ENCODE measurements at regions not wholly inside any gene's neighbourhood (a gene's known extent, or its start where the extent isn't known, plus 50 kb on each side); places are given as distances from the start of the nearest gene placed in this dataset.

- H3K27me3 ChIP-seq (ENCODE audit: control insufficient read depth, insufficient read depth, low read length), result no peaks in the 10 kb centered on the region
- no peak for TF ChIP-seq CTCF (IDR thresholded peaks at IDR 0.05; ENCODE audit: insufficient read depth, low read length, poor library complexity, severe bottlenecking)
- no peak overlapping the region for H3K4me3 ChIP-seq (ENCODE audit: low read depth, low read length)
- H3K36me3 ChIP-seq (ENCODE audit: control insufficient read depth, insufficient read depth, low read length), result no peaks in the 10 kb centered on the region
- no peak for DNase-seq (ENCODE audit: low read depth)
These were observed 717.5 kb downstream of the RERGL start for GRCh38 chr12:17372508-17372907.

- no peak for DNase-seq (ENCODE audit: low read depth)
- Histone ChIP-seq H3K27me3 (ENCODE audit: control insufficient read depth, insufficient read depth, low read length) (no peaks in the 10 kb centered on the region), H3K4me3 (ENCODE audit: low read depth, low read length) (no peak overlapping the region), H3K36me3 (ENCODE audit: control insufficient read depth, insufficient read depth, low read length) (no peaks in the 10 kb centered on the region)
- TF ChIP-seq CTCF (IDR thresholded peaks at IDR 0.05; ENCODE audit: insufficient read depth, low read length, poor library complexity, severe bottlenecking), result no peak
These were observed 718.3 kb downstream of the RERGL start for GRCh38 chr12:17371491-17372215.

- DNase-seq (ENCODE audit: low read depth), result no peak
- Histone ChIP-seq H3K36me3 (ENCODE audit: control insufficient read depth, insufficient read depth, low read length) (no peaks in the 10 kb centered on the region), H3K4me3 (ENCODE audit: low read depth, low read length) (no peak overlapping the region), H3K27me3 (ENCODE audit: control insufficient read depth, insufficient read depth, low read length) (no peaks in the 10 kb centered on the region)
- TF ChIP-seq CTCF (IDR thresholded peaks at IDR 0.05; ENCODE audit: insufficient read depth, low read length, poor library complexity, severe bottlenecking), result no peak
These were observed 719.4 kb downstream of the RERGL start for GRCh38 chr12:17370621-17371020.

- H3K27me3 ChIP-seq (ENCODE audit: control insufficient read depth, insufficient read depth, low read length), result no peaks in the 10 kb centered on the region
- no peak overlapping the region for H3K4me3 ChIP-seq (ENCODE audit: low read depth, low read length)
- no peak for DNase-seq (ENCODE audit: low read depth)
- no peak for TF ChIP-seq CTCF (IDR thresholded peaks at IDR 0.05; ENCODE audit: insufficient read depth, low read length, poor library complexity, severe bottlenecking)
- H3K36me3 ChIP-seq (ENCODE audit: control insufficient read depth, insufficient read depth, low read length), result no peaks in the 10 kb centered on the region
These were observed 720.4 kb downstream of the RERGL start for GRCh38 chr12:17369556-17369955.

GRCh38 chr12:17361224-17361623 lies 728.8 kb downstream of the RERGL start:
- H3K4me3 ChIP-seq (ENCODE audit: low read depth, low read length), result no peak overlapping the region
- no peak for TF ChIP-seq CTCF (IDR thresholded peaks at IDR 0.05; ENCODE audit: insufficient read depth, low read length, poor library complexity, severe bottlenecking)
- no peaks in the 10 kb centered on the region for H3K36me3 ChIP-seq (ENCODE audit: control insufficient read depth, insufficient read depth, low read length)
- no peaks in the 10 kb centered on the region for H3K27me3 ChIP-seq (ENCODE audit: control insufficient read depth, insufficient read depth, low read length)
- no peak for DNase-seq (ENCODE audit: low read depth)

GRCh38 chr12:17358835-17359234 lies 731.2 kb downstream of the RERGL start:
- Histone ChIP-seq H3K36me3 (ENCODE audit: control insufficient read depth, insufficient read depth, low read length) (no peaks in the 10 kb centered on the region), H3K27me3 (ENCODE audit: control insufficient read depth, insufficient read depth, low read length) (no peaks in the 10 kb centered on the region)
- no peak for DNase-seq (ENCODE audit: low read depth)

More at GRCh38 chr12:17358835-17359234, 731.2 kb downstream of the RERGL start:
- no peak for TF ChIP-seq CTCF (IDR thresholded peaks at IDR 0.05; ENCODE audit: insufficient read depth, low read length, poor library complexity, severe bottlenecking)
- no peak overlapping the region for H3K4me3 ChIP-seq (ENCODE audit: low read depth, low read length)
